Neutrophil (primary cell): ENCODE measurements at regions not wholly inside any gene's neighbourhood (a gene's known extent, or its start where the extent isn't known, plus 50 kb on each side); places are given as distances from the start of the nearest gene placed in this dataset.

Experiments used
- H3K27ac ChIP-seq: fragments of 200-600 bp; sonication (generic); 2 replicates; pipeline ENCODE4 v1.5.1; 2016; ENCODE audit warnings: mild to moderate bottlenecking, moderate library complexity
- H3K27me3 ChIP-seq: fragments of 200-600 bp; sonication (generic); 2 replicates; pipeline ENCODE4 v1.6.0; 2016; ENCODE audit warnings: mild to moderate bottlenecking
- H3K36me3 ChIP-seq: fragments of 200-600 bp; sonication (generic); 2 replicates; pipeline ENCODE4 v1.5.1; 2017
- H3K4me1 ChIP-seq, 2 experiments: fragments of 200-600 bp in 1 of 2; sonication (generic) in 1 of 2; 1 replicate in 1 of 2; 2 replicates in 1 of 2; pipeline versions ENCODE4 v1.5.1 to v1.6.1; 2013 to 2016; ENCODE audit warnings: low read depth in 1 of 2, low read length in 1 of 2, mild to moderate bottlenecking in 1 of 2, moderate library complexity in 1 of 2; ENCODE audit not compliant: control insufficient read depth in 1 of 2, insufficient read depth in 1 of 2
- H3K4me3 ChIP-seq, 2 experiments: fragments of 200-600 bp in 1 of 2; sonication (generic) in 1 of 2; 1 replicate in 1 of 2; 2 replicates in 1 of 2; pipeline ENCODE4 v1.5.1; 2013 to 2016; ENCODE audit warnings: low read depth in 1 of 2, low read length in 1 of 2, mild to moderate bottlenecking in 1 of 2, moderate library complexity in 1 of 2
- H3K9me3 ChIP-seq: fragments of 200-600 bp; sonication (generic); 2 replicates; pipeline ENCODE4 v1.5.1; 2016
- TF ChIP-seq, protein P1 (sequence below): fragments of 200-600 bp; sonication (generic); IDR thresholded peaks from 2 replicates; pipeline ENCODE4 v1.5.1; 2016; ENCODE audit warnings: antibody characterized with exemption

DNA sequence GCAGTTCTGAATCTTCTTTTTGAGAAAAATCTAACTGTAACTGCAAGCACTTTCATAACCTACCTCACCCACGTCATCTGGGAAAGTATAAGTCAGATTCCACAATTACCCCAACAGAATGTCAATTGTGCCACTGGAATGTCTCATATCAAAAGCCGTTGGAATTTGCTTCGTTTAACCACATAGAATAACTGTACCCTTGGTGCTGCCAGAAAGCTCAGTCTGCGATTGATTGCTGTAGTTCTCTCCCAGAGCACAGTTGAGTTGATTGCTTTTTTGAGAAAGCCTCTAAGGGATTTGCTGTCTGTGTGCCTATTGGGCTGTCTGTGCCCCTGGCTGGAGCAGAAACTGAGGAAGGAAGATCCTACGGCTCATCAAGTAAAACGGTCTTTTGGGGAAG is 583.6 kb downstream of the TMEM38B start:
- Histone ChIP-seq H3K4me3 (no peak overlapping the region), H3K27me3 (no peaks in the 10 kb centered on the region), H3K36me3 (no peaks in the 10 kb centered on the region), H3K4me1 (no peaks in the 10 kb centered on the region), H3K9me3 (no peaks in the 10 kb centered on the region), H3K27ac (no peak overlapping the region)
- TF ChIP-seq, protein P1, sequence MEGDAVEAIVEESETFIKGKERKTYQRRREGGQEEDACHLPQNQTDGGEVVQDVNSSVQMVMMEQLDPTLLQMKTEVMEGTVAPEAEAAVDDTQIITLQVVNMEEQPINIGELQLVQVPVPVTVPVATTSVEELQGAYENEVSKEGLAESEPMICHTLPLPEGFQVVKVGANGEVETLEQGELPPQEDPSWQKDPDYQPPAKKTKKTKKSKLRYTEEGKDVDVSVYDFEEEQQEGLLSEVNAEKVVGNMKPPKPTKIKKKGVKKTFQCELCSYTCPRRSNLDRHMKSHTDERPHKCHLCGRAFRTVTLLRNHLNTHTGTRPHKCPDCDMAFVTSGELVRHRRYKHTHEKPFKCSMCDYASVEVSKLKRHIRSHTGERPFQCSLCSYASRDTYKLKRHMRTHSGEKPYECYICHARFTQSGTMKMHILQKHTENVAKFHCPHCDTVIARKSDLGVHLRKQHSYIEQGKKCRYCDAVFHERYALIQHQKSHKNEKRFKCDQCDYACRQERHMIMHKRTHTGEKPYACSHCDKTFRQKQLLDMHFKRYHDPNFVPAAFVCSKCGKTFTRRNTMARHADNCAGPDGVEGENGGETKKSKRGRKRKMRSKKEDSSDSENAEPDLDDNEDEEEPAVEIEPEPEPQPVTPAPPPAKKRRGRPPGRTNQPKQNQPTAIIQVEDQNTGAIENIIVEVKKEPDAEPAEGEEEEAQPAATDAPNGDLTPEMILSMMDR, result no peak

- Histone ChIP-seq H3K27ac (no peak overlapping the region), H3K4me1 (no peaks in the 10 kb centered on the region), H3K4me3 (no peak overlapping the region), H3K9me3 (no peaks in the 10 kb centered on the region), H3K27me3 (no peaks in the 10 kb centered on the region), H3K36me3 (no peaks in the 10 kb centered on the region)
- TF ChIP-seq, protein P1, result no peak
Observed at GRCh38 chr9:106283769-106284168, 579.2 kb upstream of the ZNF462 start.

DNA sequence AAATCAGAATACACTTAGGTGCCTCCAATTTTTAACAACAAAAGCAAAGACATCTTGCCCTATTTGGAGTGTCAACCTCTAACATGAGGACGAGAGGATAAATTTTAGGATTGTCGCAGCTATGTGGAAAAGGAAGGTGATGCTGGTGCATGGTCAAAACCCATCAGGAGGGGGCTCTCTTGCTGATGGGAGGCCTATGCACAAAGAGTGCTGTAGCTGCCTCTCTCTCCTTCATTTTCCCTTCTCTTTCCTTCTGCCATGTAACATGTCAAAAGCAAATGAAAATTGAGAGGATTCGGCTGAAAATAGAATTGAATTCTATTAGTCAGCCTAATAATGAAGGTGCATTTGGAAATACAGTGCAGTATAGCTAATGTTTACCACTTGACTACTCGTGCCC is 578.7 kb upstream of the ZNF462 start:
- no peaks in the 10 kb centered on the region for H3K4me1 ChIP-seq
- no peak overlapping the region for H3K4me3 ChIP-seq
- TF ChIP-seq, protein P1, result no peak
- H3K36me3 ChIP-seq, result no peaks in the 10 kb centered on the region
- no peaks in the 10 kb centered on the region for H3K27me3 ChIP-seq
- H3K9me3 ChIP-seq, result no peaks in the 10 kb centered on the region
- H3K27ac ChIP-seq, result no peak overlapping the region

GRCh38 chr9:106286249-106286648 is 576.7 kb upstream of the ZNF462 start:
- no peak overlapping the region for H3K4me3 ChIP-seq
- TF ChIP-seq, protein P1, result no peak
- H3K27me3 ChIP-seq, result no peaks in the 10 kb centered on the region
- H3K4me1 ChIP-seq, result no peaks in the 10 kb centered on the region
- no peaks in the 10 kb centered on the region for H3K9me3 ChIP-seq
- no peak overlapping the region for H3K27ac ChIP-seq
- H3K36me3 ChIP-seq, result no peaks in the 10 kb centered on the region

DNA sequence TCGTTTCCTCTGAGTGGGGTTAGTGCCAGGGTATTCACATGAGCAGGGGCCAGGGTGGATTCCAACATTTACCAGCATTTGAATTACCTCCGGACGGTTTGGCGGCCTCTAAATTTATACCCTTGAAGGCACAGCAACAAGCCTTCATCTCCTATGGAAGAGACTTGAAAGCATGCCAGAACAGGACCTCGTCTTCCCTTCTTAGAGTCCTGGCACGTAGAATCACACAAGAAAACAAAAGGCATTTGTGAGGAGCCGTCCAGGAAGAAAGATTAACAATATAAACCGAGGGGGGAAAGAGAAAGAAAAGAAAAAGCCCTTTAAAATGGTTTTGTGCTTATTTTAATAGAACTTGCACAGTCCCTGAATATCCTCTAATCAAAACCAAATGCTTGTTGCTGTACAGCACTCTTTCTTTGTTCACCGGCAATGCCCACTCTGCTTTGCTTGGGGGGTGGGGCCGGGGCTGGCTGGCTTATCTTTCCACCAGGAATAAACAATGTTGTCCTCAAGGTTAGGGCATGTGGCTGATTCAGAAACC is 575.8 kb upstream of the ZNF462 start:
- H3K36me3 ChIP-seq, result no peaks in the 10 kb centered on the region
- H3K27ac ChIP-seq, result no peak overlapping the region
- H3K4me1 ChIP-seq, result no peaks in the 10 kb centered on the region
- H3K9me3 ChIP-seq, result no peaks in the 10 kb centered on the region
- no peak overlapping the region for H3K4me3 ChIP-seq
- TF ChIP-seq, protein P1, result no peak
- H3K27me3 ChIP-seq, result no peaks in the 10 kb centered on the region

DNA sequence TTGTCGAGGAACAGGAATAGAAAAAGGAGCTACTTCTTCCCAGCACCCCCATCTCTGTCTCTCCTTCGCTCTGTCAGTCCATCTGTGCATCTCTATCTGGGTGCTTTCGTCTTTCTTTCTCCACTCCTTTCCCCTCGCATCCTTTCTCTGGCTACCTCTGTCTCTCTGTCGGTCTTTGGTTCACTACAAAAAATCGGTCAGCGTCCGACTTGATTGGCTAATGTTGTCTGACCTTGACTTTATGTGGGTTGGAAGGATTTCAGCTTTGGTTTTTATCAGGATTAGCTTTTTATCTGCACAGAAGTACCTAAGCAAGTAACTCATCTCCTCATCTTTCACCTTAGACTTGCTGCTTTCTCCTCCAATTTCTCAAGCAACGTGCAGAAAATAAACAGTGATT is 575.2 kb upstream of the ZNF462 start:
- H3K36me3 ChIP-seq, result no peaks in the 10 kb centered on the region
- H3K9me3 ChIP-seq, result no peaks in the 10 kb centered on the region
- H3K4me1 ChIP-seq, result no peaks in the 10 kb centered on the region
- H3K4me3 ChIP-seq, result no peak overlapping the region
- no peaks in the 10 kb centered on the region for H3K27me3 ChIP-seq
- no peak overlapping the region for H3K27ac ChIP-seq
- TF ChIP-seq, protein P1, result no peak
